Activated CD4-positive, alpha-beta T cell treated with anti-CD3 and anti-CD28 coated beads for 4 hours (primary cell): ENCODE measurements at regions not wholly inside any gene's neighbourhood (a gene's known extent, or its start where the extent isn't known, plus 50 kb on each side); places are given as distances from the start of the nearest gene placed in this dataset.

Experiments
- DNase-seq, 2 donors: peaks; one replicate each; pipeline ENCODE4 v3.0.0-alpha.2; 2020

GRCh38 chr11:76721755-76722677 is 51.5 kb upstream of the LRRC32 start:
- DNase-seq: peak; percentile 57 to 72

GRCh38 chr11:76723142-76723541 is 52.6 kb upstream of the LRRC32 start:
- no peak for DNase-seq

- no peak for DNase-seq
Observed at GRCh38 chr11:76723548-76723947, 53.0 kb upstream of the LRRC32 start.

GRCh38 chr11:76724171-76724768 is 53.7 kb upstream of the LRRC32 start:
- DNase-seq: no peak

GRCh38 chr11:76728227-76728626 is 54.9 kb upstream of the TSKU start:
- DNase-seq: no peak

GRCh38 chr11:76728778-76729177 is 54.4 kb upstream of the TSKU start:
- DNase-seq: no peak

GRCh38 chr11:76729214-76729613 is 53.9 kb upstream of the TSKU start:
- DNase-seq: no peak

- DNase-seq: no peak
Observed at GRCh38 chr11:76730887-76731565, 52.1 kb upstream of the TSKU start.

- DNase-seq: no peak
Observed at GRCh38 chr11:76732643-76733042, 50.5 kb upstream of the TSKU start.
